ENCODE measurements at regions not wholly inside any gene's neighbourhood (a gene's known extent, or its start where the extent isn't known, plus 50 kb on each side); places are given as distances from the start of the nearest gene placed in this dataset.

DNA sequence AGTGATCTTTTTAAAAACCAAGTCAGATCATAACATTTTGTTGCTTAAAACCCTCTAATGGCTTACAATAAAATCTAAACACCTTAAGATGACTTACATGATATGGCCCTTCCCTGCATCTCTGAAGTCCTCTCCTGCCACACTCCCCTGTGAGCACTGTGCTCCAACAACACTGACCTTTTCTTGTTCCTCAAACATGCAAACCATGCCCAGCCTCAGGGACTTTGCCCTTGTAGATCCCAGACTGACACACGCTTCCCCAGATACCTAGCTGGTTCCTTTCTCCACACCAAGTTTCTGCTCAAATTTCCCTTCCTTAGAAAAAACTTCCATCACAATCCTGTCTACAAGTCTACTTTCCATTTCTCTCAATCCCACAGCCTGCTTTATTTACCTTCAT lies 128.6 kb downstream of the IPO8 start:
- TF ChIP-seq JUND (IDR thresholded peaks at IDR 0.05), result no peak
- TF ChIP-seq, protein P1, sequence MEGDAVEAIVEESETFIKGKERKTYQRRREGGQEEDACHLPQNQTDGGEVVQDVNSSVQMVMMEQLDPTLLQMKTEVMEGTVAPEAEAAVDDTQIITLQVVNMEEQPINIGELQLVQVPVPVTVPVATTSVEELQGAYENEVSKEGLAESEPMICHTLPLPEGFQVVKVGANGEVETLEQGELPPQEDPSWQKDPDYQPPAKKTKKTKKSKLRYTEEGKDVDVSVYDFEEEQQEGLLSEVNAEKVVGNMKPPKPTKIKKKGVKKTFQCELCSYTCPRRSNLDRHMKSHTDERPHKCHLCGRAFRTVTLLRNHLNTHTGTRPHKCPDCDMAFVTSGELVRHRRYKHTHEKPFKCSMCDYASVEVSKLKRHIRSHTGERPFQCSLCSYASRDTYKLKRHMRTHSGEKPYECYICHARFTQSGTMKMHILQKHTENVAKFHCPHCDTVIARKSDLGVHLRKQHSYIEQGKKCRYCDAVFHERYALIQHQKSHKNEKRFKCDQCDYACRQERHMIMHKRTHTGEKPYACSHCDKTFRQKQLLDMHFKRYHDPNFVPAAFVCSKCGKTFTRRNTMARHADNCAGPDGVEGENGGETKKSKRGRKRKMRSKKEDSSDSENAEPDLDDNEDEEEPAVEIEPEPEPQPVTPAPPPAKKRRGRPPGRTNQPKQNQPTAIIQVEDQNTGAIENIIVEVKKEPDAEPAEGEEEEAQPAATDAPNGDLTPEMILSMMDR (IDR thresholded peaks at IDR 0.05; ENCODE audit: low read depth, low read length, missing input control), result no peak
- TF ChIP-seq, protein P2, sequence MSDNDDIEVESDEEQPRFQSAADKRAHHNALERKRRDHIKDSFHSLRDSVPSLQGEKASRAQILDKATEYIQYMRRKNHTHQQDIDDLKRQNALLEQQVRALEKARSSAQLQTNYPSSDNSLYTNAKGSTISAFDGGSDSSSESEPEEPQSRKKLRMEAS (IDR thresholded peaks at IDR 0.05), result no peak
- TF ChIP-seq RAD21 (IDR thresholded peaks at IDR 0.05), result no peak
- TF ChIP-seq, protein P3, sequence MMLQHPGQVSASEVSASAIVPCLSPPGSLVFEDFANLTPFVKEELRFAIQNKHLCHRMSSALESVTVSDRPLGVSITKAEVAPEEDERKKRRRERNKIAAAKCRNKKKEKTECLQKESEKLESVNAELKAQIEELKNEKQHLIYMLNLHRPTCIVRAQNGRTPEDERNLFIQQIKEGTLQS (IDR thresholded peaks at IDR 0.05), result no peak
- TF ChIP-seq, protein P4, sequence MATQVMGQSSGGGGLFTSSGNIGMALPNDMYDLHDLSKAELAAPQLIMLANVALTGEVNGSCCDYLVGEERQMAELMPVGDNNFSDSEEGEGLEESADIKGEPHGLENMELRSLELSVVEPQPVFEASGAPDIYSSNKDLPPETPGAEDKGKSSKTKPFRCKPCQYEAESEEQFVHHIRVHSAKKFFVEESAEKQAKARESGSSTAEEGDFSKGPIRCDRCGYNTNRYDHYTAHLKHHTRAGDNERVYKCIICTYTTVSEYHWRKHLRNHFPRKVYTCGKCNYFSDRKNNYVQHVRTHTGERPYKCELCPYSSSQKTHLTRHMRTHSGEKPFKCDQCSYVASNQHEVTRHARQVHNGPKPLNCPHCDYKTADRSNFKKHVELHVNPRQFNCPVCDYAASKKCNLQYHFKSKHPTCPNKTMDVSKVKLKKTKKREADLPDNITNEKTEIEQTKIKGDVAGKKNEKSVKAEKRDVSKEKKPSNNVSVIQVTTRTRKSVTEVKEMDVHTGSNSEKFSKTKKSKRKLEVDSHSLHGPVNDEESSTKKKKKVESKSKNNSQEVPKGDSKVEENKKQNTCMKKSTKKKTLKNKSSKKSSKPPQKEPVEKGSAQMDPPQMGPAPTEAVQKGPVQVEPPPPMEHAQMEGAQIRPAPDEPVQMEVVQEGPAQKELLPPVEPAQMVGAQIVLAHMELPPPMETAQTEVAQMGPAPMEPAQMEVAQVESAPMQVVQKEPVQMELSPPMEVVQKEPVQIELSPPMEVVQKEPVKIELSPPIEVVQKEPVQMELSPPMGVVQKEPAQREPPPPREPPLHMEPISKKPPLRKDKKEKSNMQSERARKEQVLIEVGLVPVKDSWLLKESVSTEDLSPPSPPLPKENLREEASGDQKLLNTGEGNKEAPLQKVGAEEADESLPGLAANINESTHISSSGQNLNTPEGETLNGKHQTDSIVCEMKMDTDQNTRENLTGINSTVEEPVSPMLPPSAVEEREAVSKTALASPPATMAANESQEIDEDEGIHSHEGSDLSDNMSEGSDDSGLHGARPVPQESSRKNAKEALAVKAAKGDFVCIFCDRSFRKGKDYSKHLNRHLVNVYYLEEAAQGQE (IDR thresholded peaks at IDR 0.05), result no peak
- no peak for TF ChIP-seq TAF1 (conservative IDR thresholded peaks at IDR 0.05)
- no peak for TF ChIP-seq EGR1 (IDR thresholded peaks at IDR 0.05; ENCODE audit: low read depth in 2 of 2)
- TF ChIP-seq YY1 (IDR thresholded peaks at IDR 0.05), result no peak
- TF ChIP-seq NR2F2 (IDR thresholded peaks at IDR 0.05), result no peak
- TF ChIP-seq, protein P5, sequence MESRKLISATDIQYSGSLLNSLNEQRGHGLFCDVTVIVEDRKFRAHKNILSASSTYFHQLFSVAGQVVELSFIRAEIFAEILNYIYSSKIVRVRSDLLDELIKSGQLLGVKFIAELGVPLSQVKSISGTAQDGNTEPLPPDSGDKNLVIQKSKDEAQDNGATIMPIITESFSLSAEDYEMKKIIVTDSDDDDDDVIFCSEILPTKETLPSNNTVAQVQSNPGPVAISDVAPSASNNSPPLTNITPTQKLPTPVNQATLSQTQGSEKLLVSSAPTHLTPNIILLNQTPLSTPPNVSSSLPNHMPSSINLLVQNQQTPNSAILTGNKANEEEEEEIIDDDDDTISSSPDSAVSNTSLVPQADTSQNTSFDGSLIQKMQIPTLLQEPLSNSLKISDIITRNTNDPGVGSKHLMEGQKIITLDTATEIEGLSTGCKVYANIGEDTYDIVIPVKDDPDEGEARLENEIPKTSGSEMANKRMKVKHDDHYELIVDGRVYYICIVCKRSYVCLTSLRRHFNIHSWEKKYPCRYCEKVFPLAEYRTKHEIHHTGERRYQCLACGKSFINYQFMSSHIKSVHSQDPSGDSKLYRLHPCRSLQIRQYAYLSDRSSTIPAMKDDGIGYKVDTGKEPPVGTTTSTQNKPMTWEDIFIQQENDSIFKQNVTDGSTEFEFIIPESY (IDR thresholded peaks at IDR 0.05), result no peak
